LoVo (cell line): ENCODE measurements at regions not wholly inside any gene's neighbourhood (a gene's known extent, or its start where the extent isn't known, plus 50 kb on each side); places are given as distances from the start of the nearest gene placed in this dataset.

Experiments used
- DNase-seq: peaks from one replicate; pipeline ENCODE4 v3.0.0-alpha.2; 2016; ENCODE audit warnings: low spot score

- DNase-seq: no peak
Measured at GRCh38 chr12:91922139-91922538, 223.5 kb downstream of the BTG1 start.

- DNase-seq: no peak
Measured at GRCh38 chr12:91921555-91921954, 224.1 kb downstream of the BTG1 start.

- DNase-seq: no peak
Measured at GRCh38 chr12:91920741-91921140, 224.9 kb downstream of the BTG1 start.

- no peak for DNase-seq
Measured at GRCh38 chr12:91920276-91920675, 225.4 kb downstream of the BTG1 start.

- DNase-seq: no peak
Measured at GRCh38 chr12:91918431-91918830, 227.2 kb downstream of the BTG1 start.

GRCh38 chr12:91914701-91915100, 230.9 kb downstream of the BTG1 start:
- DNase-seq: no peak

- DNase-seq: no peak
Measured at GRCh38 chr12:91913651-91914050, 232.0 kb downstream of the BTG1 start.

GRCh38 chr12:91913124-91913523, 232.5 kb downstream of the BTG1 start:
- DNase-seq: no peak

GRCh38 chr12:91912178-91912577, 233.5 kb downstream of the BTG1 start:
- DNase-seq: no peak

GRCh38 chr12:91910871-91911388, 234.7 kb downstream of the BTG1 start:
- DNase-seq: no peak

- DNase-seq: peak; percentile 28
Measured at GRCh38 chr12:91902860-91903683, 242.6 kb downstream of the BTG1 start.

GRCh38 chr12:91901381-91902074, 244.1 kb downstream of the BTG1 start:
- DNase-seq: no peak

- no peak for DNase-seq
Measured at GRCh38 chr12:91900971-91901370, 244.7 kb downstream of the BTG1 start.

- DNase-seq: no peak
Measured at GRCh38 chr12:91899056-91899455, 246.6 kb downstream of the BTG1 start.

- DNase-seq: no peak
Measured at GRCh38 chr12:91897025-91897515, 248.6 kb downstream of the BTG1 start.

GRCh38 chr12:91896286-91897024, 249.2 kb downstream of the BTG1 start:
- no peak for DNase-seq

- no peak for DNase-seq
Measured at GRCh38 chr12:91894911-91895310, 250.7 kb downstream of the BTG1 start.

- no peak for DNase-seq
Measured at GRCh38 chr12:91893476-91893875, 252.2 kb downstream of the BTG1 start.

GRCh38 chr12:91892081-91892855, 253.4 kb downstream of the BTG1 start:
- no peak for DNase-seq

- no peak for DNase-seq
Measured at GRCh38 chr12:91890742-91891141, 254.9 kb downstream of the BTG1 start.

- no peak for DNase-seq
Measured at GRCh38 chr12:91889910-91890309, 255.7 kb downstream of the BTG1 start.

GRCh38 chr12:91889059-91889458, 256.6 kb downstream of the BTG1 start:
- peak; percentile 28 for DNase-seq
